GM23338 (cell line): ENCODE measurements at regions not wholly inside any gene's neighbourhood (a gene's known extent, or its start where the extent isn't known, plus 50 kb on each side); places are given as distances from the start of the nearest gene placed in this dataset.

Experiments
- ATAC-seq: fragments of 200-7000 bp; cut with Tn5 transposase; 3 replicates; pipeline ENCODE4 v1.9.1; 2020
- DNase-seq: peaks from one replicate; pipeline ENCODE4 v3.0.0-alpha.2; 2015; ENCODE audit warnings: low spot score
- H2AFZ ChIP-seq: fragments of 200-600 bp; sonication (generic); 2 replicates; pipeline ENCODE4 v1.8.0; 2016; ENCODE audit warnings: antibody characterized with exemption, mild to moderate bottlenecking, moderate library complexity
- H3F3A ChIP-seq: fragments of 200-600 bp; sonication (generic); replicated peaks from 2 replicates; pipeline ENCODE4 v1.8.0; 2017; ENCODE audit warnings: antibody characterized with exemption, mixed run types, low read depth
- H3K27ac ChIP-seq: fragments of 200-600 bp; sonication (generic); 2 replicates; pipeline ENCODE4 v1.6.1; 2016; ENCODE audit warnings: low read depth
- H3K27me3 ChIP-seq: fragments of 200-600 bp; sonication (generic); 2 replicates; pipeline ENCODE4 v1.8.0; 2016; ENCODE audit warnings: mild to moderate bottlenecking, mixed run types, moderate library complexity; ENCODE audit not compliant: insufficient read depth
- H3K36me3 ChIP-seq: fragments of 200-600 bp; sonication (generic); 2 replicates; pipeline ENCODE4 v1.8.0; 2016; ENCODE audit warnings: mild to moderate bottlenecking; ENCODE audit not compliant: insufficient read depth
- H3K4me1 ChIP-seq: fragments of 200-600 bp; sonication (generic); 2 replicates; pipeline ENCODE4 v1.8.0; 2016; ENCODE audit warnings: mild to moderate bottlenecking, moderate library complexity; ENCODE audit not compliant: insufficient read depth
- H3K4me2 ChIP-seq: fragments of 200-600 bp; sonication (generic); 2 replicates; pipeline ENCODE4 v1.7.1; 2017; ENCODE audit warnings: mixed run types
- H3K4me3 ChIP-seq: fragments of 200-600 bp; sonication (generic); 2 replicates; pipeline ENCODE4 v1.6.1; 2016; ENCODE audit warnings: mixed run types
- H3K79me2 ChIP-seq: fragments of 200-600 bp; sonication (generic); replicated peaks from 2 replicates; pipeline ENCODE4 v1.8.0; 2017; ENCODE audit warnings: mild to moderate bottlenecking; ENCODE audit not compliant: insufficient read depth
- H3K9me2 ChIP-seq: fragments of 200-600 bp; sonication (generic); 2 replicates; pipeline ENCODE4 v1.8.0; 2017; ENCODE audit not compliant: insufficient read depth
- H4K20me1 ChIP-seq: fragments of 200-600 bp; sonication (generic); replicated peaks from 2 replicates; pipeline ENCODE4 v1.8.0; 2017; ENCODE audit warnings: mild to moderate bottlenecking; ENCODE audit not compliant: insufficient read depth
- H3K27ac Mint-ChIP-seq: 2 replicates; pipeline ENCODE4 v1.8.0; 2020; ENCODE audit warnings: inconsistent platforms, mild to moderate bottlenecking, moderate library complexity, mixed read lengths
- H3K27me3 Mint-ChIP-seq: 3 replicates; pipeline ENCODE4 v1.8.0; 2022; ENCODE audit warnings: low read depth, mild to moderate bottlenecking, moderate library complexity, mixed read lengths, inconsistent platforms; ENCODE audit not compliant: insufficient read depth, poor library complexity
- H3K36me3 Mint-ChIP-seq: 3 replicates; pipeline ENCODE4 v1.8.0; 2021; ENCODE audit warnings: low read depth, mild to moderate bottlenecking, inconsistent platforms, moderate library complexity, mixed read lengths
- H3K4me1 Mint-ChIP-seq: 3 replicates; pipeline ENCODE4 v1.8.0; 2020; ENCODE audit warnings: mild to moderate bottlenecking, inconsistent platforms, mixed read lengths
- H3K4me3 Mint-ChIP-seq: 3 replicates; pipeline ENCODE4 v1.8.0; 2021; ENCODE audit warnings: moderate library complexity, mild to moderate bottlenecking, inconsistent platforms, mixed read lengths
- H3K9me3 Mint-ChIP-seq: 3 replicates; pipeline ENCODE4 v1.8.0; 2020; ENCODE audit warnings: moderate library complexity, mild to moderate bottlenecking, inconsistent platforms, mixed read lengths
- ETS1 ChIP-seq: IDR thresholded peaks from 2 replicates; pipeline ENCODE4 v1.6.1; 2016; ENCODE audit warnings: antibody characterized with exemption
- JUNB ChIP-seq: IDR thresholded peaks from one replicate; pipeline ENCODE4 v1.6.1; 2016; ENCODE audit warnings: antibody characterized with exemption; ENCODE audit not compliant: unreplicated experiment
- POLR2AphosphoS5 ChIP-seq: IDR thresholded peaks from 2 replicates; pipeline ENCODE4 v1.6.1; 2016; ENCODE audit warnings: antibody characterized with exemption, low read depth
- STAT1 ChIP-seq: IDR thresholded peaks from one replicate; pipeline ENCODE4 v1.6.1; 2016; ENCODE audit warnings: antibody characterized with exemption; ENCODE audit not compliant: unreplicated experiment
- ZNF114 ChIP-seq: fragments of 250-450 bp; sonication (Bioruptor Pico); IDR thresholded peaks from 2 replicates; pipeline ENCODE4 v1.5.0; 2020; ENCODE audit warnings: mild to moderate bottlenecking, moderate library complexity
- TF ChIP-seq, protein P1 (sequence below): fragments of 250-450 bp; sonication (Bioruptor Pico); IDR thresholded peaks from 2 replicates; pipeline ENCODE4 v1.5.0; 2020; ENCODE audit warnings: mild to moderate bottlenecking, moderate library complexity
- TF ChIP-seq, protein P2 (sequence below): IDR thresholded peaks from one replicate; pipeline ENCODE4 v1.6.1; 2018; ENCODE audit warnings: antibody characterized with exemption; ENCODE audit not compliant: unreplicated experiment
- TF ChIP-seq, protein P3 (sequence below), 2 experiments: fragments of 200-600 bp in 1 of 2; sonication (generic) in 1 of 2; conservative IDR thresholded peaks; 2 replicates each; pipeline versions ENCODE4 v1.5.1 to v1.6.1; 2016 to 2017; ENCODE audit warnings: antibody characterized with exemption in 2 of 2, low read depth in 2 of 2, mild to moderate bottlenecking in 2 of 2, moderate library complexity in 1 of 2

DNA sequence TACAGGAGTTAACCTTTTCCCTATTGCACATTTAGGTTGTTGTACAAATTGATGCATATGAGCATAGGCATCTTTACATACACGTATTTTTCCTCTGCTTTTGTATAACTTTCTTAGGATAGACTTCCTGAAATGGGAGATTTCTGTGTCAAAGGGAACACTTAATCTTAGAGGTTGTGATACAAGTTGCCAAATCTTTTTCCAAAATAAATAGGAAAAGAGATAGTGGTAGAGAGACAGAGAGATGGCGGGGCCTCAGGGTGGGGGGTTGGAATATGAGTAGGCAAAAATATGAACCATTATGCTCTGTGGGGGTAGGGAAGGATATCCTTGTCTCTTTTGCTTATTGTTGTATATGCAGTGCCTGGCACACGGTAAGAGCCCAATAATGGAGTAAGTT is 70.7 kb upstream of the UBE2E1 start (continued):
- TF ChIP-seq, protein P1, sequence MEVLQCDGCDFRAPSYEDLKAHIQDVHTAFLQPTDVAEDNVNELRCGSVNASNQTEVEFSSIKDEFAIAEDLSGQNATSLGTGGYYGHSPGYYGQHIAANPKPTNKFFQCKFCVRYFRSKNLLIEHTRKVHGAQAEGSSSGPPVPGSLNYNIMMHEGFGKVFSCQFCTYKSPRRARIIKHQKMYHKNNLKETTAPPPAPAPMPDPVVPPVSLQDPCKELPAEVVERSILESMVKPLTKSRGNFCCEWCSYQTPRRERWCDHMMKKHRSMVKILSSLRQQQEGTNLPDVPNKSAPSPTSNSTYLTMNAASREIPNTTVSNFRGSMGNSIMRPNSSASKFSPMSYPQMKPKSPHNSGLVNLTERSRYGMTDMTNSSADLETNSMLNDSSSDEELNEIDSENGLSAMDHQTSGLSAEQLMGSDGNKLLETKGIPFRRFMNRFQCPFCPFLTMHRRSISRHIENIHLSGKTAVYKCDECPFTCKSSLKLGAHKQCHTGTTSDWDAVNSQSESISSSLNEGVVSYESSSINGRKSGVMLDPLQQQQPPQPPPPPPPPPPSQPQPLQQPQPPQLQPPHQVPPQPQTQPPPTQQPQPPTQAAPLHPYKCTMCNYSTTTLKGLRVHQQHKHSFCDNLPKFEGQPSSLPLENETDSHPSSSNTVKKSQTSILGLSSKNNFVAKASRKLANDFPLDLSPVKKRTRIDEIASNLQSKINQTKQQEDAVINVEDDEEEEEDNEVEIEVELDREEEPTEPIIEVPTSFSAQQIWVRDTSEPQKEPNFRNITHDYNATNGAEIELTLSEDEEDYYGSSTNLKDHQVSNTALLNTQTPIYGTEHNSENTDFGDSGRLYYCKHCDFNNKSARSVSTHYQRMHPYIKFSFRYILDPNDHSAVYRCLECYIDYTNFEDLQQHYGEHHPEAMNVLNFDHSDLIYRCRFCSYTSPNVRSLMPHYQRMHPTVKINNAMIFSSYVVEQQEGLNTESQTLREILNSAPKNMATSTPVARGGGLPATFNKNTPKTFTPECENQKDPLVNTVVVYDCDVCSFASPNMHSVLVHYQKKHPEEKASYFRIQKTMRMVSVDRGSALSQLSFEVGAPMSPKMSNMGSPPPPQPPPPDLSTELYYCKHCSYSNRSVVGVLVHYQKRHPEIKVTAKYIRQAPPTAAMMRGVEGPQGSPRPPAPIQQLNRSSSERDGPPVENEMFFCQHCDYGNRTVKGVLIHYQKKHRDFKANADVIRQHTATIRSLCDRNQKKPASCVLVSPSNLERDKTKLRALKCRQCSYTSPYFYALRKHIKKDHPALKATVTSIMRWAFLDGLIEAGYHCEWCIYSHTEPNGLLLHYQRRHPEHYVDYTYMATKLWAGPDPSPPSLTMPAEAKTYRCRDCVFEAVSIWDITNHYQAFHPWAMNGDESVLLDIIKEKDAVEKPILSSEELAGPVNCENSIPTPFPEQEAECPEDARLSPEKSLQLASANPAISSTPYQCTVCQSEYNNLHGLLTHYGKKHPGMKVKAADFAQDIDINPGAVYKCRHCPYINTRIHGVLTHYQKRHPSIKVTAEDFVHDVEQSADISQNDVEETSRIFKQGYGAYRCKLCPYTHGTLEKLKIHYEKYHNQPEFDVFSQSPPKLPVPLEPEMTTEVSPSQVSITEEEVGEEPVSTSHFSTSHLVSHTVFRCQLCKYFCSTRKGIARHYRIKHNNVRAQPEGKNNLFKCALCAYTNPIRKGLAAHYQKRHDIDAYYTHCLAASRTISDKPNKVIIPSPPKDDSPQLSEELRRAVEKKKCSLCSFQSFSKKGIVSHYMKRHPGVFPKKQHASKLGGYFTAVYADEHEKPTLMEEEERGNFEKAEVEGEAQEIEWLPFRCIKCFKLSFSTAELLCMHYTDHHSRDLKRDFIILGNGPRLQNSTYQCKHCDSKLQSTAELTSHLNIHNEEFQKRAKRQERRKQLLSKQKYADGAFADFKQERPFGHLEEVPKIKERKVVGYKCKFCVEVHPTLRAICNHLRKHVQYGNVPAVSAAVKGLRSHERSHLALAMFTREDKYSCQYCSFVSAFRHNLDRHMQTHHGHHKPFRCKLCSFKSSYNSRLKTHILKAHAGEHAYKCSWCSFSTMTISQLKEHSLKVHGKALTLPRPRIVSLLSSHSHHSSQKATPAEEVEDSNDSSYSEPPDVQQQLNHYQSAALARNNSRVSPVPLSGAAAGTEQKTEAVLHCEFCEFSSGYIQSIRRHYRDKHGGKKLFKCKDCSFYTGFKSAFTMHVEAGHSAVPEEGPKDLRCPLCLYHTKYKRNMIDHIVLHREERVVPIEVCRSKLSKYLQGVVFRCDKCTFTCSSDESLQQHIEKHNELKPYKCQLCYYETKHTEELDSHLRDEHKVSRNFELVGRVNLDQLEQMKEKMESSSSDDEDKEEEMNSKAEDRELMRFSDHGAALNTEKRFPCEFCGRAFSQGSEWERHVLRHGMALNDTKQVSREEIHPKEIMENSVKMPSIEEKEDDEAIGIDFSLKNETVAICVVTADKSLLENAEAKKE (CRISPR knock-in tag): no peak

- H3K4me2 ChIP-seq: peak overlapping the region; percentile 40; the same call in 1 of the 2 replicates
- no peak for DNase-seq
- Mint-ChIP-seq H3K36me3 (no peaks in the 10 kb centered on the region), H3K4me1 (peaks cover 47% of the 10 kb centered on the region), H3K4me3 (no peak overlapping the region), H3K27ac (no peak overlapping the region), H3K9me3 (no peaks in the 10 kb centered on the region), H3K27me3 (peaks cover 2% of the 10 kb centered on the region)
- no peaks in the 10 kb centered on the region for H3K9me2 ChIP-seq
- H3F3A ChIP-seq: no peaks in the 10 kb centered on the region
- H3K79me2 ChIP-seq: no peaks in the 10 kb centered on the region
- H3K27ac ChIP-seq: no peak overlapping the region
- H3K36me3 ChIP-seq: no peaks in the 10 kb centered on the region
- peak overlapping the region; percentile 70 for H2AFZ ChIP-seq
- no peak overlapping the region for H3K4me3 ChIP-seq
- peaks cover 44% of the 10 kb centered on the region for H3K4me1 ChIP-seq
- ATAC-seq: peak; percentile 85
- no peaks in the 10 kb centered on the region for H4K20me1 ChIP-seq
- peaks cover 1% of the 10 kb centered on the region; the same call in 1 of the 2 replicates for H3K27me3 ChIP-seq
- TF ChIP-seq, protein P2, sequence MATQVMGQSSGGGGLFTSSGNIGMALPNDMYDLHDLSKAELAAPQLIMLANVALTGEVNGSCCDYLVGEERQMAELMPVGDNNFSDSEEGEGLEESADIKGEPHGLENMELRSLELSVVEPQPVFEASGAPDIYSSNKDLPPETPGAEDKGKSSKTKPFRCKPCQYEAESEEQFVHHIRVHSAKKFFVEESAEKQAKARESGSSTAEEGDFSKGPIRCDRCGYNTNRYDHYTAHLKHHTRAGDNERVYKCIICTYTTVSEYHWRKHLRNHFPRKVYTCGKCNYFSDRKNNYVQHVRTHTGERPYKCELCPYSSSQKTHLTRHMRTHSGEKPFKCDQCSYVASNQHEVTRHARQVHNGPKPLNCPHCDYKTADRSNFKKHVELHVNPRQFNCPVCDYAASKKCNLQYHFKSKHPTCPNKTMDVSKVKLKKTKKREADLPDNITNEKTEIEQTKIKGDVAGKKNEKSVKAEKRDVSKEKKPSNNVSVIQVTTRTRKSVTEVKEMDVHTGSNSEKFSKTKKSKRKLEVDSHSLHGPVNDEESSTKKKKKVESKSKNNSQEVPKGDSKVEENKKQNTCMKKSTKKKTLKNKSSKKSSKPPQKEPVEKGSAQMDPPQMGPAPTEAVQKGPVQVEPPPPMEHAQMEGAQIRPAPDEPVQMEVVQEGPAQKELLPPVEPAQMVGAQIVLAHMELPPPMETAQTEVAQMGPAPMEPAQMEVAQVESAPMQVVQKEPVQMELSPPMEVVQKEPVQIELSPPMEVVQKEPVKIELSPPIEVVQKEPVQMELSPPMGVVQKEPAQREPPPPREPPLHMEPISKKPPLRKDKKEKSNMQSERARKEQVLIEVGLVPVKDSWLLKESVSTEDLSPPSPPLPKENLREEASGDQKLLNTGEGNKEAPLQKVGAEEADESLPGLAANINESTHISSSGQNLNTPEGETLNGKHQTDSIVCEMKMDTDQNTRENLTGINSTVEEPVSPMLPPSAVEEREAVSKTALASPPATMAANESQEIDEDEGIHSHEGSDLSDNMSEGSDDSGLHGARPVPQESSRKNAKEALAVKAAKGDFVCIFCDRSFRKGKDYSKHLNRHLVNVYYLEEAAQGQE: no peak
- no peak for TF ChIP-seq ZNF114 (CRISPR knock-in tag)
- no peak for TF ChIP-seq ETS1
- no peak for TF ChIP-seq JUNB
- TF ChIP-seq, protein P3, sequence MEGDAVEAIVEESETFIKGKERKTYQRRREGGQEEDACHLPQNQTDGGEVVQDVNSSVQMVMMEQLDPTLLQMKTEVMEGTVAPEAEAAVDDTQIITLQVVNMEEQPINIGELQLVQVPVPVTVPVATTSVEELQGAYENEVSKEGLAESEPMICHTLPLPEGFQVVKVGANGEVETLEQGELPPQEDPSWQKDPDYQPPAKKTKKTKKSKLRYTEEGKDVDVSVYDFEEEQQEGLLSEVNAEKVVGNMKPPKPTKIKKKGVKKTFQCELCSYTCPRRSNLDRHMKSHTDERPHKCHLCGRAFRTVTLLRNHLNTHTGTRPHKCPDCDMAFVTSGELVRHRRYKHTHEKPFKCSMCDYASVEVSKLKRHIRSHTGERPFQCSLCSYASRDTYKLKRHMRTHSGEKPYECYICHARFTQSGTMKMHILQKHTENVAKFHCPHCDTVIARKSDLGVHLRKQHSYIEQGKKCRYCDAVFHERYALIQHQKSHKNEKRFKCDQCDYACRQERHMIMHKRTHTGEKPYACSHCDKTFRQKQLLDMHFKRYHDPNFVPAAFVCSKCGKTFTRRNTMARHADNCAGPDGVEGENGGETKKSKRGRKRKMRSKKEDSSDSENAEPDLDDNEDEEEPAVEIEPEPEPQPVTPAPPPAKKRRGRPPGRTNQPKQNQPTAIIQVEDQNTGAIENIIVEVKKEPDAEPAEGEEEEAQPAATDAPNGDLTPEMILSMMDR (conservative IDR thresholded peaks at IDR 0.05; ENCODE audit: low read depth in 2 of 2): no peak
- no peak for TF ChIP-seq POLR2AphosphoS5
- TF ChIP-seq STAT1: no peak
These were observed 70.0 kb upstream of the UBE2E1 start for GRCh38 chr3:23735535-23736326.
